ENCODE measurements at regions not wholly inside any gene's neighbourhood (a gene's known extent, or its start where the extent isn't known, plus 50 kb on each side); places are given as distances from the start of the nearest gene placed in this dataset.

GRCh38 chr1:57506941-57507340 lies 83.1 kb upstream of the DAB1 start:
- TF ChIP-seq EZH2 (IDR thresholded peaks at IDR 0.05; ENCODE audit: insufficient read depth, poor library complexity, severe bottlenecking) = no peak
- TF ChIP-seq EZH2phosphoT487 (IDR thresholded peaks at IDR 0.05; ENCODE audit: insufficient read depth, low read depth) = no peak
- H3K9me3 ChIP-seq (ENCODE audit: low read depth) = no peaks in the 10 kb centered on the region
- in situ Hi-C loops (cut with MboI) = no loop called here
- no peaks in the 10 kb centered on the region for H3K36me3 ChIP-seq (ENCODE audit: low read depth)
- no peak overlapping the region for H3K9ac ChIP-seq
- no peaks in the 10 kb centered on the region for H4K20me1 ChIP-seq (ENCODE audit: insufficient read depth)
- H3K27ac ChIP-seq = no peak overlapping the region
- no peak for DNase-seq
- no peaks in the 10 kb centered on the region for H3K79me2 ChIP-seq (ENCODE audit: insufficient read depth)
- H3K9me2 ChIP-seq (ENCODE audit: insufficient read depth) = no peaks in the 10 kb centered on the region
- H3K4me2 ChIP-seq (ENCODE audit: unreplicated experiment) = no peak overlapping the region
- H2AFZ ChIP-seq = no peak overlapping the region
- no peaks in the 10 kb centered on the region for H3F3A ChIP-seq (ENCODE audit: insufficient read depth)
- 52 to 60% methylated on average over 5 of the region's 5 CpGs for WGBS, 2 experiments (ENCODE audit: low coverage in 1 of 2, low lambda C conversion rate in 2 of 2, missing lambda C conversion rate in 2 of 2)
- 0 out of 2 replicates have a peak, but pooled peaks cover 9% of the 10 kb centered on the region for H3K27me3 ChIP-seq (replicated peaks; ENCODE audit: insufficient read depth)
- no peak overlapping the region for H3K4me3 ChIP-seq
- no peaks in the 10 kb centered on the region for H3K4me1 ChIP-seq (ENCODE audit: insufficient read depth)

GRCh38 chr1:57503337-57503736 lies 79.5 kb upstream of the DAB1 start:
- WGBS, 2 experiments (ENCODE audit: low coverage in 1 of 2, low lambda C conversion rate in 2 of 2, missing lambda C conversion rate in 2 of 2) = 71 to 78% methylated on average over 1 of the region's 1 CpG
- no peaks in the 10 kb centered on the region for H3K79me2 ChIP-seq (ENCODE audit: insufficient read depth)
- H3K27me3 ChIP-seq (replicated peaks; ENCODE audit: insufficient read depth) = 0 out of 2 replicates have a peak, but pooled peaks cover 14% of the 10 kb centered on the region
- H3K36me3 ChIP-seq (ENCODE audit: low read depth) = no peaks in the 10 kb centered on the region
- H3F3A ChIP-seq (ENCODE audit: insufficient read depth) = no peaks in the 10 kb centered on the region
- H3K27ac ChIP-seq = no peak overlapping the region
- no peak overlapping the region for H3K9ac ChIP-seq
- H3K4me2 ChIP-seq (ENCODE audit: unreplicated experiment) = no peak overlapping the region
- no peak for DNase-seq
- no peak overlapping the region for H3K4me3 ChIP-seq
- no peaks in the 10 kb centered on the region for H3K9me3 ChIP-seq (ENCODE audit: low read depth)
- no peak for TF ChIP-seq EZH2phosphoT487 (IDR thresholded peaks at IDR 0.05; ENCODE audit: insufficient read depth, low read depth)
- no peak for TF ChIP-seq EZH2 (IDR thresholded peaks at IDR 0.05; ENCODE audit: insufficient read depth, poor library complexity, severe bottlenecking)
- H3K4me1 ChIP-seq (ENCODE audit: insufficient read depth) = no peaks in the 10 kb centered on the region
- H4K20me1 ChIP-seq (ENCODE audit: insufficient read depth) = no peaks in the 10 kb centered on the region
- H3K9me2 ChIP-seq (ENCODE audit: insufficient read depth) = no peaks in the 10 kb centered on the region
- no peak overlapping the region for H2AFZ ChIP-seq
- in situ Hi-C loops (cut with MboI) = no loop called here

- Histone ChIP-seq H3K79me2 (ENCODE audit: insufficient read depth) (no peaks in the 10 kb centered on the region), H3K9me2 (ENCODE audit: insufficient read depth) (no peaks in the 10 kb centered on the region), H3K9ac (no peak overlapping the region), H2AFZ (no peak overlapping the region), H3K4me3 (no peak overlapping the region), H3K36me3 (ENCODE audit: low read depth) (no peaks in the 10 kb centered on the region), H3K4me2 (ENCODE audit: unreplicated experiment) (no peak overlapping the region), H4K20me1 (ENCODE audit: insufficient read depth) (no peaks in the 10 kb centered on the region), H3K27ac (no peak overlapping the region), H3K4me1 (ENCODE audit: insufficient read depth) (no peaks in the 10 kb centered on the region), H3F3A (ENCODE audit: insufficient read depth) (no peaks in the 10 kb centered on the region), H3K27me3 (replicated peaks; ENCODE audit: insufficient read depth) (0 out of 2 replicates have a peak, but pooled peaks cover 7% of the 10 kb centered on the region), H3K9me3 (ENCODE audit: low read depth) (no peaks in the 10 kb centered on the region)
- DNase-seq = no peak
- TF ChIP-seq EZH2phosphoT487 (IDR thresholded peaks at IDR 0.05; ENCODE audit: insufficient read depth, low read depth) (no peak), EZH2 (IDR thresholded peaks at IDR 0.05; ENCODE audit: insufficient read depth, poor library complexity, severe bottlenecking) (no peak)
- in situ Hi-C loops (cut with MboI) = no loop called here
- 35 to 40% methylated on average over 6 of the region's 6 CpGs for WGBS, 2 experiments (ENCODE audit: low coverage in 1 of 2, low lambda C conversion rate in 2 of 2, missing lambda C conversion rate in 2 of 2)
Observed at GRCh38 chr1:57500136-57500830, 76.4 kb upstream of the DAB1 start.

DNA sequence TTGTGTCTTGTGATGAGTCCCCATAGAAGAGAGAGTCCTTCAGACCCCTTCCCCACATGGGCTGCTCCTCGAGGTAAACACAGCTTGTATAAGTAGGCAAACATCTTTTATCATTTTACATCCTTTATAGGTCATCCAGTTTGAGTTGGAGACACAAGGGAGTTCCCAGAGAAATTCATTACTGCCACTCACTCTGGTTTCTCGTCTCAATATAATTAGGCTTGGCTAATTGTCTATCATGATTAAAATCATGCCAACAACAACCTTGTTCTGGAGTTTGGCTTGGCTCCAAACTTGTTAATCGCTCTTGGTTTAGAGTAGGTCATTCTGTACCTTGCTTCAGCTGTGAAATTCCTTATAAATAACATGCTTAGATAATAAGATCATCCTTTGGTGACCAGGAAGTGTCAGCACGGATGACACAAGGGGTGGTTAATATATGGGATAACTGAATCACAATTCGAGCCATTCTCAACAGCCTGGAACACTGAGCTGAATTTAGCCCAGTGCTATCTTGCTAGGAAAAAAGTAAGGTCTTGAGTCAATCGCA lies 70.7 kb upstream of the DAB1 start:
- Histone ChIP-seq H3K4me2 (ENCODE audit: unreplicated experiment) (no peak overlapping the region), H3K27me3 (replicated peaks; ENCODE audit: insufficient read depth) (no peaks in the 10 kb centered on the region), H3K9me3 (ENCODE audit: low read depth) (no peaks in the 10 kb centered on the region), H3K36me3 (ENCODE audit: low read depth) (no peaks in the 10 kb centered on the region), H3K4me3 (no peak overlapping the region), H3K9me2 (ENCODE audit: insufficient read depth) (no peaks in the 10 kb centered on the region), H3K9ac (no peak overlapping the region), H4K20me1 (ENCODE audit: insufficient read depth) (no peaks in the 10 kb centered on the region), H3F3A (ENCODE audit: insufficient read depth) (peaks cover 4% of the 10 kb centered on the region), H3K27ac (no peak overlapping the region), H3K4me1 (ENCODE audit: insufficient read depth) (peaks cover 8% of the 10 kb centered on the region), H2AFZ (no peak overlapping the region), H3K79me2 (ENCODE audit: insufficient read depth) (no peaks in the 10 kb centered on the region)
- TF ChIP-seq EZH2 (IDR thresholded peaks at IDR 0.05; ENCODE audit: insufficient read depth, poor library complexity, severe bottlenecking) = no peak
- no peak for TF ChIP-seq EZH2phosphoT487 (IDR thresholded peaks at IDR 0.05; ENCODE audit: insufficient read depth, low read depth)
- 65 to 68% methylated on average over 6 of the region's 6 CpGs for WGBS, 2 experiments (ENCODE audit: low coverage in 1 of 2, low lambda C conversion rate in 2 of 2, missing lambda C conversion rate in 2 of 2)
- DNase-seq = no peak
- in situ Hi-C loops (cut with MboI) = no loop called here
